ENCODE measurements at regions not wholly inside any gene's neighbourhood (a gene's known extent, or its start where the extent isn't known, plus 50 kb on each side); places are given as distances from the start of the nearest gene placed in this dataset.
A peak's percentile ranks its signal among the peaks of the same experiment; 100 is the strongest.
"Not testable (repeated sequence)": the region's sequence is repeated elsewhere in the genome, so short reads cannot be mapped to it uniquely, and the experiment has no call there.

DNA sequence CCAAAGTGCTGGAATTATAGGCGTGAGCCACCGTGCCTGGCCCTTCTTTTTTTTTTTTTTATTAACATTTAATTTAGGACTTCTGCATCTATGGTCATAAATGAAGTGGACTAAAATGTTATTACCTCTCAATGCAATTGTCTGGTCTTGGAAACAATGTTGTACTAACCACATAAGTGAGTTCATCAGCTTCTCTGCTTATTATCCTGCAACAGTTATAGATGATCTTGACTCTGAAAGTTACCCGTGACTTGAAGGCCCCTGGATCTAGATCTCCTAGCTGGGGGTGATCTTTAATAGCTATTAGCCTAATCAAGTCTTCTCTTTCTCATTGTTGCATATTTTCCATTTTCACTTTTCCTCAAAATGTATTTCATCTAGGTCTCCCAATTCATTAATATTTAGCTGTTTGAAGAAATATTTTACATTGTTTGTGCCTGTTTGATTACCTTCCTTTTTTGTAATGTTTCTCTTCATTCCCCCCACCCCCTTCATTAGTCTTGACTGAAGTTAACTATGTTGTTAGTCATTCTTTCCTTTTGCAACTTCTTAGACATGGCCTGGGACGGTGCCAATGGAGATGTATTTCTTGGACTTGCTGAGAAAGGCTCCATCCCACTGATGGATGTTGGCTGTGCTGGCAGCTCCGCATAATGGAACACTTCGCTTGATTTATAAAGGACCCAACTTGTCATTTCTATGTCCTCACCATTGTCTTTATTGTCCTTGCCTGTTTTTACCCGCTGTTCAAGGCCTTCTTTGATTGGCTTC lies 141.6 kb upstream of the RIOK3 start:
- peak; percentile 87 for DNase-seq (ENCODE audit: low read depth in 2 of 2)

GRCh38 chr18:23313379-23313778 lies 139.7 kb upstream of the RIOK3 start:
- DNase-seq (ENCODE audit: low read depth in 2 of 2), result no peak

- DNase-seq (ENCODE audit: low read depth in 2 of 2), result no peak
Measured at GRCh38 chr18:23314672-23315071, 138.4 kb upstream of the RIOK3 start.

GRCh38 chr18:23316316-23316715 lies 136.8 kb upstream of the RIOK3 start:
- no peak for DNase-seq (ENCODE audit: low read depth in 2 of 2)

DNA sequence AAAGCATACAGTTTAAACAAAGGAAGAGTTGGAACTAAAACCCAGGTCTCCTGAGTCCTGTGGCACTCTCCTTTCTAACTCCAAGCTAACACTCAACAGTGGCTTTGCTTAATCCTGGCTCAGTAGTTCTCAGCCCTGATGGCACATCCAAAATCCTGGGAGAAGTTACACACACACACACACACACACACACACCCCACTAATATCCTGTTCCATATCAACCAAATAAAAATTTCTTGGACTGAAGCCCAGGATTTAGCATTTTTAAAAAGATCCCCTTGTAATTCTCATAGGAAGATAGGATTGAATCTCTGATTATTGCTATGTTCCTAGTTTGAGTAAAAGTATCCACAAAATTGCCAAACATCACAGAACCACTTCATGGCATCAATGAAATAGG lies 136.1 kb upstream of the RIOK3 start:
- no peak for DNase-seq (ENCODE audit: low read depth in 2 of 2)

DNA sequence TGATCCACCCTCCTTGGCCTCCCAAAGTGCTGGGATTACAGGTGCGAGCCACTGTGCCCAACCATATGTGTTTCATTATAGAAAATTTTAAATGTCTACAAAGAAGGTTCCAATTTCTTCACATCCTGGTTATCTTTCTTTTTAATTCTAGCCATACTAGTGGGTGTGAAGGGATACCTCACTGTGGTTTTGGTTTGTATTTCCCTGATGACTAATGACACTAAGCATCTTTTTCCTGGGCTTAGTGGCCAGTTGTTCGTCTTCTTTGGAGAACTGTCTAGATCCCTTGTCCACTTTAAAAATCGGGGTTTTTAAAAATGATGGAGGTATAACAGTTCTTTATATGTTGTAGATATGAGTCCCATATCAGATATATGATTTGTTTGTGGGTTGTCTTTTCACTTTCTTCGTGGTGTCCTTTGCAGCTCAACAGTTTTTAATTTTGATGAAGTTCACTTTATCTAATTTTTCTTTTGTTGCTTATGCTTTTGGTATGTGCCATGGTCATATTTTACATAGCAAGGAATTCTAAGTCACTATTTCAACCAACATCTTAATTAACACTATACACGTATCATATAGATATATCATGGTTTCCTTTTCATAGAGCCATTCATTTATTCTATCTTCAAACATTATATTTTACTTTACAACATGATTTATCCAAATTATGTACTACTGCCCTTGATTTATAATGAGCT lies 135.0 kb upstream of the RIOK3 start:
- DNase-seq (ENCODE audit: low read depth in 2 of 2), result peak; percentile 55 to 56

GRCh38 chr18:23320709-23321236 lies 132.3 kb upstream of the RIOK3 start:
- DNase-seq (ENCODE audit: low read depth in 2 of 2), result no peak

DNA sequence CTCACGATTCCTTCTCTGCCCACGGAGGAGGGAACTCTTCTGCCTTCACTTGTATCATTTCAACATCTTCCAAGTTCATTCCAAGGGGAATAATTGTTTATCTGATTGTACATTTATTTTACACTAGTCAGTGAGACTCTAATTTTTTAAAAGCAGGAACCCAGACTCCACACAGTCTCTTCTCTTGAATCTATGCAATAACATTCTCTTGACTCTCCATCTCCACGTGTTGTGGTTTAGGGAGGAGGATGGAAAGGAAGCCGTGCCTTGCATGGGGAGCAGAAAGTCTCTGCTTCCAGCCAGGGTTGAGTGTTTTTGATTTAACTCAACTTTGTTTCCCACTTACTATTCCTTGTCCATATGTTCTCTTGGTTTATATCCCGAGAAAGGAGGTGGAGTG lies 131.1 kb upstream of the RIOK3 start:
- DNase-seq (ENCODE audit: low read depth in 2 of 2), result peak; percentile 78 to 81

- no peak for DNase-seq (ENCODE audit: low read depth in 2 of 2)
Measured at GRCh38 chr18:23324056-23324811, 128.9 kb upstream of the RIOK3 start.

- no peak for DNase-seq (ENCODE audit: low read depth in 2 of 2)
Measured at GRCh38 chr18:23324861-23325260, 128.2 kb upstream of the RIOK3 start.

GRCh38 chr18:23329671-23330070 lies 123.4 kb upstream of the RIOK3 start:
- DNase-seq (ENCODE audit: low read depth in 2 of 2), result not testable (repeated sequence)

DNA sequence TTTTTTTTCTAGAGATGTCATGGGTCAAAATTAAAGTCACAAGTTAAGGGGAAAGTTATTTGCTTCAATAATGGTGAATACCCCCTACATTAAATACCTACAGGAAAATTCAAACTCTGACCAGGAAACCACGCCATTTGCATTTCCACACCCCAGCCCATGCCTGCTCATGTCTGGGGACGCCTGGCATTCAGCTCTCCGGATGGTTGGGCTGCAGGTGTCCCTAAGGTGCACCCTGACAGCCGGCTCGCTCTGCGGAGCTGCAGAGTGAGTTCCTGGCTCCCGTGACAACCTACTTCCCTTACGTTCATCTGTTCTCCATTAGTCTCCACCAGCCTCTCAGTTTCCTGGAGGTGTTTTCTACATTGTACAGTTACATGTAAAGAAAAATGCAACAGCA lies 122.7 kb upstream of the RIOK3 start:
- DNase-seq (ENCODE audit: low read depth in 2 of 2), result no peak

- no peak for DNase-seq (ENCODE audit: low read depth in 2 of 2)
Measured at GRCh38 chr18:23331091-23331920, 121.8 kb upstream of the RIOK3 start.

- DNase-seq (ENCODE audit: low read depth in 2 of 2), result no peak
Measured at GRCh38 chr18:23332356-23332755, 120.7 kb upstream of the RIOK3 start.

DNA sequence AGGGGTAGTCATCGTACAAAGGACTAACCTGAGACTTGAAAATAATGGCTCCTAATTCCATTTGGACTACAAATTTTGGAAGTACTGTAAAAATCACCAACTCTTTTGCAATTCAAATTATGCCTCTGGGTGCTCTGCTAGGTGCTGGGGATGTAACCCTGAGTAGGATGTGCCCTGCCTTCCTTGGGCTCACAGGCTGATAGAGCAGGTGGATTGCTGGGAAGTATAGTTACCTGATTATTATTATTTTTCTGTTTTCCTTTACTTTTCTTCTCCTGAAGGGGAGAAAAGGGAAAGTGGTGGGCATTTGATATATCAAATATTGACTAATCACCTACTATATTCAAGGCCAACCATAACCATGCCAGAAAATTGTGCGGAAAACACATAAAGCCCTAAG lies 119.3 kb upstream of the RIOK3 start:
- no peak for DNase-seq (ENCODE audit: low read depth in 2 of 2)

- DNase-seq (ENCODE audit: low read depth in 2 of 2), result no peak
Measured at GRCh38 chr18:23334569-23334968, 118.5 kb upstream of the RIOK3 start.

- no peak for DNase-seq (ENCODE audit: low read depth in 2 of 2)
Measured at GRCh38 chr18:23336101-23336500, 117.0 kb upstream of the RIOK3 start.

- peak in 1 of 2 experiments; percentile 60 for DNase-seq (ENCODE audit: low read depth in 2 of 2)
Measured at GRCh38 chr18:23337599-23338444, 115.3 kb upstream of the RIOK3 start.

DNA sequence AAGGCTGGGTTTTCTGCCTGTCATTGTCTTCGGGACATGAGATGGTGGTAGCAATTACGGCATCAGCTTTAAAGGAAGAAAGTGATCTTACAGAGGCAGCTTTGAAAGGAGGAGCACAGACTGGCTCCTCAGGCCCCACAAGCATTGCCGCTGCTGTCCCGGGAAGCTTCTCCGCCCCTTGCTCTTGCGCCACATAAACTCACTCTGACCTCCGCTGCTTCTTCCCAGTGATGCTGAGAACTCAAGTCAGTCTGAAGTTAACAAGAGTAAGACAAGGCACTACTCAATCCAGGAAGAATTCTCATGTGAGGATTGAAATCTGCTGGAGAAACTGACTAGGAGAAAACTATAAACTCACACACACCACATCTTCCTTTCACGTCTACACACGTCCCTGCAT lies 112.4 kb upstream of the RIOK3 start:
- DNase-seq (ENCODE audit: low read depth in 2 of 2), result no peak

DNA sequence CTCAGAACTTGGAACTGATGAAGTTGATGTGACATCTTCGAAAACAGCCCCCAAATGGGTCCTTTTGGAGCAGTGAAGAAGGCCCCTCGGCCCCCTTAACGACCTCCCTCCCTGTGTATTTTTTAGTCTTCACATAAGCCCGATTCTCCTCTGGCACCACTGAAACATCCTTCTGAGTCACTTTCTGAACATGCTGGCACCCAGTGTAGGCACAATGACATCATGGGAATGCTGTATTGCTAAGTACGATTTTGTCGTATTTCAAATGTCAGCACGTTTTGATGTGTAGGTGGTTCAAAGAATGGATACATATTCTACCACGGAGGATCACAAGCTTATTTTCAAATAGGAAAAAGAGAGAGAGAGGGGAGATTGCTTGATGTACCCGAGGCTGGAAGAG lies 111.7 kb upstream of the RIOK3 start:
- no peak for DNase-seq (ENCODE audit: low read depth in 2 of 2)

GRCh38 chr18:23341983-23342382 lies 111.1 kb upstream of the RIOK3 start:
- no peak for DNase-seq (ENCODE audit: low read depth in 2 of 2)

All from fibroblast of skin of left quadriceps (primary cell).